ENCODE measurements at regions not wholly inside any gene's neighbourhood (a gene's known extent, or its start where the extent isn't known, plus 50 kb on each side); places are given as distances from the start of the nearest gene placed in this dataset.

DNA sequence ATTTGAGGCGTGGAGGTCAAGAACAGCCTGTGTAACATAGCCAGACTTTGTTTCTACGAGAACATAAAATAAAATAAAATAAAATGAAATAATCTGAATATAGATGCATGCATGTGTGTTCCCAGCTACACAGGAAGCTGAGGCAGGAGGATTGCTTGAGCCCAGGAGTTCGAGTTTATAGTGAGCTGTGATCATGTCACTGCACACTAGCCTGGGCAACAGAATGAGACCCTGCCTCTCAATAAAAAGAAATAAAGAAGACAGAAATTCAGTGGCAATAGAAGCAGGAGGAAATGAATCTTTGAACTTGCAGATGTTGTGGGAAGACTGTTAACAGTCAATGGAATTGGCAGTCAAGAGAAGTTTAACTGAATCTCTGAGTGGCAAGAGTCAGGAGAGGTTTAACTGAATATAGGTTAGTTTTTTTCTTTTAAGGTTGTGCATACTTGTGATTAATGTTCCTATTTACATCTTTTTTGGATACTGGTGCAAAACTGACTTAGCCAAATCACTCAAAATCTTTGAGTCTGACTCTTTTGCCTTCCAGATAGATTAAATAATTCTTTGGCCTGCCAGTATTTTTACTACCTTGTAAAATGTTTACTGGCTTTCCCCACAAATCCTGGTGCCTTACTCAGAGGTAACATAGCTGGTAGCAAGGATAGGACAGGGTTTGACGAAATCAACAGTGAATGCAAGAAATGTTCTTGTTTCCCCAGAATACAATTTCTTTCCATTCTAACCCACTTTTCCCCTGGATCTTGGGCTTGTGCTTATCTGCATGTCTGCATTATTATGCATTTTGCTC, 361.4 kb downstream of the PDCD6IP start:
- TF ChIP-seq, protein P1, sequence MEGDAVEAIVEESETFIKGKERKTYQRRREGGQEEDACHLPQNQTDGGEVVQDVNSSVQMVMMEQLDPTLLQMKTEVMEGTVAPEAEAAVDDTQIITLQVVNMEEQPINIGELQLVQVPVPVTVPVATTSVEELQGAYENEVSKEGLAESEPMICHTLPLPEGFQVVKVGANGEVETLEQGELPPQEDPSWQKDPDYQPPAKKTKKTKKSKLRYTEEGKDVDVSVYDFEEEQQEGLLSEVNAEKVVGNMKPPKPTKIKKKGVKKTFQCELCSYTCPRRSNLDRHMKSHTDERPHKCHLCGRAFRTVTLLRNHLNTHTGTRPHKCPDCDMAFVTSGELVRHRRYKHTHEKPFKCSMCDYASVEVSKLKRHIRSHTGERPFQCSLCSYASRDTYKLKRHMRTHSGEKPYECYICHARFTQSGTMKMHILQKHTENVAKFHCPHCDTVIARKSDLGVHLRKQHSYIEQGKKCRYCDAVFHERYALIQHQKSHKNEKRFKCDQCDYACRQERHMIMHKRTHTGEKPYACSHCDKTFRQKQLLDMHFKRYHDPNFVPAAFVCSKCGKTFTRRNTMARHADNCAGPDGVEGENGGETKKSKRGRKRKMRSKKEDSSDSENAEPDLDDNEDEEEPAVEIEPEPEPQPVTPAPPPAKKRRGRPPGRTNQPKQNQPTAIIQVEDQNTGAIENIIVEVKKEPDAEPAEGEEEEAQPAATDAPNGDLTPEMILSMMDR (conservative IDR thresholded peaks at IDR 0.05; ENCODE audit: low read depth in 2 of 2): no peak
- TF ChIP-seq, protein P2, sequence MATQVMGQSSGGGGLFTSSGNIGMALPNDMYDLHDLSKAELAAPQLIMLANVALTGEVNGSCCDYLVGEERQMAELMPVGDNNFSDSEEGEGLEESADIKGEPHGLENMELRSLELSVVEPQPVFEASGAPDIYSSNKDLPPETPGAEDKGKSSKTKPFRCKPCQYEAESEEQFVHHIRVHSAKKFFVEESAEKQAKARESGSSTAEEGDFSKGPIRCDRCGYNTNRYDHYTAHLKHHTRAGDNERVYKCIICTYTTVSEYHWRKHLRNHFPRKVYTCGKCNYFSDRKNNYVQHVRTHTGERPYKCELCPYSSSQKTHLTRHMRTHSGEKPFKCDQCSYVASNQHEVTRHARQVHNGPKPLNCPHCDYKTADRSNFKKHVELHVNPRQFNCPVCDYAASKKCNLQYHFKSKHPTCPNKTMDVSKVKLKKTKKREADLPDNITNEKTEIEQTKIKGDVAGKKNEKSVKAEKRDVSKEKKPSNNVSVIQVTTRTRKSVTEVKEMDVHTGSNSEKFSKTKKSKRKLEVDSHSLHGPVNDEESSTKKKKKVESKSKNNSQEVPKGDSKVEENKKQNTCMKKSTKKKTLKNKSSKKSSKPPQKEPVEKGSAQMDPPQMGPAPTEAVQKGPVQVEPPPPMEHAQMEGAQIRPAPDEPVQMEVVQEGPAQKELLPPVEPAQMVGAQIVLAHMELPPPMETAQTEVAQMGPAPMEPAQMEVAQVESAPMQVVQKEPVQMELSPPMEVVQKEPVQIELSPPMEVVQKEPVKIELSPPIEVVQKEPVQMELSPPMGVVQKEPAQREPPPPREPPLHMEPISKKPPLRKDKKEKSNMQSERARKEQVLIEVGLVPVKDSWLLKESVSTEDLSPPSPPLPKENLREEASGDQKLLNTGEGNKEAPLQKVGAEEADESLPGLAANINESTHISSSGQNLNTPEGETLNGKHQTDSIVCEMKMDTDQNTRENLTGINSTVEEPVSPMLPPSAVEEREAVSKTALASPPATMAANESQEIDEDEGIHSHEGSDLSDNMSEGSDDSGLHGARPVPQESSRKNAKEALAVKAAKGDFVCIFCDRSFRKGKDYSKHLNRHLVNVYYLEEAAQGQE (IDR thresholded peaks at IDR 0.05; ENCODE audit: unreplicated experiment): no peak
- no peak for TF ChIP-seq POLR2AphosphoS5 (IDR thresholded peaks at IDR 0.05; ENCODE audit: low read depth)
- no peak for TF ChIP-seq EZH2phosphoT487 (IDR thresholded peaks at IDR 0.05; ENCODE audit: unreplicated experiment)
- TF ChIP-seq ZNF114 (CRISPR knock-in tag; IDR thresholded peaks at IDR 0.05): no peak
- TF ChIP-seq EZH2 (IDR thresholded peaks at IDR 0.05; ENCODE audit: low read depth, unreplicated experiment): no peak
- TF ChIP-seq ZNF331 (CRISPR knock-in tag; IDR thresholded peaks at IDR 0.05; ENCODE audit: low read depth): no peak
- TF ChIP-seq CREB1 (CRISPR knock-in tag; IDR thresholded peaks at IDR 0.05; ENCODE audit: low read depth): no peak
- no peak for TF ChIP-seq JUNB (IDR thresholded peaks at IDR 0.05; ENCODE audit: unreplicated experiment)
- TF ChIP-seq NANOG (IDR thresholded peaks at IDR 0.05; ENCODE audit: borderline replicate concordance): no peak

All from GM23338 (cell line).